HAP-1 (cell line): ENCODE measurements at regions not wholly inside any gene's neighbourhood (a gene's known extent, or its start where the extent isn't known, plus 50 kb on each side); places are given as distances from the start of the nearest gene placed in this dataset.
A peak's percentile ranks its signal among the peaks of the same experiment; 100 is the strongest.

Source experiments
- DNase-seq, 2 experiments: peaks; one replicate each; pipeline ENCODE4 v3.0.0-alpha.2; 2016 to 2020; ENCODE audit warnings: low spot score in 2 of 2
- H3K27me3 ChIP-seq: fragments of 250-450 bp; sonication (Bioruptor Pico); 2 replicates; pipeline ENCODE4 v1.5.1; 2020; ENCODE audit warnings: low read depth, mild to moderate bottlenecking, moderate library complexity
- H3K36me3 ChIP-seq: fragments of 250-450 bp; sonication (Bioruptor Pico); replicated peaks from 2 replicates; pipeline ENCODE4 v1.5.1; 2020; ENCODE audit warnings: mild to moderate bottlenecking
- H3K4me1 ChIP-seq: fragments of 250-450 bp; sonication (Bioruptor Pico); 2 replicates; pipeline ENCODE4 v1.5.1; 2020; ENCODE audit warnings: mild to moderate bottlenecking
- H3K4me3 ChIP-seq: fragments of 250-450 bp; sonication (Bioruptor Pico); 2 replicates; pipeline ENCODE4 v1.5.1; 2020; ENCODE audit warnings: mild to moderate bottlenecking, moderate library complexity
- H3K9me3 ChIP-seq: fragments of 250-450 bp; sonication (Bioruptor Pico); 2 replicates; pipeline ENCODE4 v1.5.1; 2020; ENCODE audit warnings: mild to moderate bottlenecking, moderate library complexity
- in situ Hi-C: fragments of 300-500 bp; cut with MboI; formaldehyde crosslinking; loops from 3 replicates; pipeline ENCODE4 v1.14.3; 2020; ENCODE audit warnings: low sequenced_read_pairs, inconsistent platforms, mixed read lengths

- in situ Hi-C loops = no loop called here
- H3K9me3 ChIP-seq = no peaks in the 10 kb centered on the region
- DNase-seq = no peak
- no peak overlapping the region for H3K4me3 ChIP-seq
- H3K27me3 ChIP-seq = no peaks in the 10 kb centered on the region; the same call in 1 of the 2 replicates
- H3K4me1 ChIP-seq = no peaks in the 10 kb centered on the region
- no peaks in the 10 kb centered on the region for H3K36me3 ChIP-seq
These were observed 168.8 kb upstream of the ST8SIA2 start for GRCh38 chr15:92224843-92225242.

GRCh38 chr15:92226020-92226612 is 167.6 kb upstream of the ST8SIA2 start:
- Histone ChIP-seq H3K4me1 (no peaks in the 10 kb centered on the region), H3K9me3 (no peaks in the 10 kb centered on the region), H3K36me3 (no peaks in the 10 kb centered on the region), H3K27me3 (no peaks in the 10 kb centered on the region; the same call in 1 of the 2 replicates), H3K4me3 (no peak overlapping the region)
- peak; percentile 3 to 11 for DNase-seq
- in situ Hi-C loops = no loop called here

- DNase-seq = no peak
- no peaks in the 10 kb centered on the region for H3K9me3 ChIP-seq
- H3K36me3 ChIP-seq = no peaks in the 10 kb centered on the region
- in situ Hi-C loops = no loop called here
- H3K27me3 ChIP-seq = no peaks in the 10 kb centered on the region; the same call in 1 of the 2 replicates
- H3K4me3 ChIP-seq = no peak overlapping the region
- no peaks in the 10 kb centered on the region for H3K4me1 ChIP-seq
These were observed 164.9 kb upstream of the ST8SIA2 start for GRCh38 chr15:92228830-92229229.

- Histone ChIP-seq H3K36me3 (no peaks in the 10 kb centered on the region), H3K4me3 (no peak overlapping the region), H3K9me3 (no peaks in the 10 kb centered on the region), H3K27me3 (peaks cover 3% of the 10 kb centered on the region; the same call in 1 of the 2 replicates), H3K4me1 (no peaks in the 10 kb centered on the region)
- no peak for DNase-seq
- in situ Hi-C loops = no loop called here
These were observed 162.2 kb upstream of the ST8SIA2 start for GRCh38 chr15:92231461-92231860.

GRCh38 chr15:92232317-92232716 is 161.4 kb upstream of the ST8SIA2 start:
- H3K4me1 ChIP-seq = no peaks in the 10 kb centered on the region
- no peaks in the 10 kb centered on the region for H3K9me3 ChIP-seq
- H3K27me3 ChIP-seq = peaks cover 3% of the 10 kb centered on the region; the same call in 1 of the 2 replicates
- no peak for DNase-seq
- no peak overlapping the region for H3K4me3 ChIP-seq
- in situ Hi-C loops = no loop called here
- no peaks in the 10 kb centered on the region for H3K36me3 ChIP-seq

GRCh38 chr15:92232876-92233275 is 160.8 kb upstream of the ST8SIA2 start:
- Histone ChIP-seq H3K4me1 (no peaks in the 10 kb centered on the region), H3K9me3 (no peaks in the 10 kb centered on the region), H3K4me3 (no peak overlapping the region), H3K36me3 (no peaks in the 10 kb centered on the region), H3K27me3 (peaks cover 3% of the 10 kb centered on the region; the same call in 1 of the 2 replicates)
- DNase-seq = no peak
- in situ Hi-C loops = no loop called here

- Histone ChIP-seq H3K4me1 (no peaks in the 10 kb centered on the region), H3K9me3 (no peaks in the 10 kb centered on the region), H3K36me3 (no peaks in the 10 kb centered on the region), H3K4me3 (no peak overlapping the region), H3K27me3 (peaks cover 5% of the 10 kb centered on the region)
- in situ Hi-C loops = no loop called here
- DNase-seq = no peak
These were observed 150.5 kb upstream of the ST8SIA2 start for GRCh38 chr15:92243227-92243626.

- H3K4me1 ChIP-seq = no peaks in the 10 kb centered on the region
- no peaks in the 10 kb centered on the region for H3K36me3 ChIP-seq
- in situ Hi-C loops = no loop called here
- no peaks in the 10 kb centered on the region for H3K9me3 ChIP-seq
- H3K4me3 ChIP-seq = no peak overlapping the region
- no peak for DNase-seq
- peaks cover 5% of the 10 kb centered on the region for H3K27me3 ChIP-seq
These were observed 149.0 kb upstream of the ST8SIA2 start for GRCh38 chr15:92244703-92245102.

GRCh38 chr15:92247649-92248242 is 145.9 kb upstream of the ST8SIA2 start:
- no peaks in the 10 kb centered on the region for H3K9me3 ChIP-seq
- H3K4me3 ChIP-seq = no peak overlapping the region
- in situ Hi-C loops = no loop called here
- DNase-seq = no peak
- no peaks in the 10 kb centered on the region for H3K4me1 ChIP-seq
- peaks cover 5% of the 10 kb centered on the region for H3K27me3 ChIP-seq
- H3K36me3 ChIP-seq = no peaks in the 10 kb centered on the region

GRCh38 chr15:92266796-92267685 is 126.6 kb upstream of the ST8SIA2 start:
- H3K27me3 ChIP-seq = peaks cover 3% of the 10 kb centered on the region; the same call in 1 of the 2 replicates
- H3K9me3 ChIP-seq = no peaks in the 10 kb centered on the region
- no peak for DNase-seq
- H3K36me3 ChIP-seq = no peaks in the 10 kb centered on the region
- no peak overlapping the region for H3K4me3 ChIP-seq
- H3K4me1 ChIP-seq = no peaks in the 10 kb centered on the region
- in situ Hi-C loops = no loop called here

GRCh38 chr15:92268900-92269299 is 124.8 kb upstream of the ST8SIA2 start:
- Histone ChIP-seq H3K4me1 (no peaks in the 10 kb centered on the region), H3K9me3 (no peaks in the 10 kb centered on the region), H3K36me3 (no peaks in the 10 kb centered on the region), H3K4me3 (no peak overlapping the region), H3K27me3 (peaks cover 3% of the 10 kb centered on the region)
- DNase-seq = no peak
- in situ Hi-C loops = no loop called here

GRCh38 chr15:92271179-92271578 is 122.5 kb upstream of the ST8SIA2 start:
- Histone ChIP-seq H3K36me3 (no peaks in the 10 kb centered on the region), H3K9me3 (no peaks in the 10 kb centered on the region), H3K27me3 (peaks cover 3% of the 10 kb centered on the region), H3K4me1 (no peaks in the 10 kb centered on the region), H3K4me3 (no peak overlapping the region)
- DNase-seq = no peak
- in situ Hi-C loops = no loop called here

GRCh38 chr15:92272106-92272505 is 121.6 kb upstream of the ST8SIA2 start:
- DNase-seq = no peak
- Histone ChIP-seq H3K4me1 (no peaks in the 10 kb centered on the region), H3K9me3 (no peaks in the 10 kb centered on the region), H3K4me3 (no peak overlapping the region), H3K36me3 (no peaks in the 10 kb centered on the region), H3K27me3 (no peaks in the 10 kb centered on the region; the same call in none of the 2 replicates)
- in situ Hi-C loops = no loop called here

GRCh38 chr15:92273286-92273685 is 120.4 kb upstream of the ST8SIA2 start:
- in situ Hi-C loops = no loop called here
- no peaks in the 10 kb centered on the region for H3K9me3 ChIP-seq
- H3K36me3 ChIP-seq = no peaks in the 10 kb centered on the region
- H3K4me1 ChIP-seq = no peaks in the 10 kb centered on the region
- DNase-seq = no peak
- H3K4me3 ChIP-seq = no peak overlapping the region
- H3K27me3 ChIP-seq = no peaks in the 10 kb centered on the region; the same call in 1 of the 2 replicates
